Peyer's patch (tissue), 4 donors: ENCODE measurements at regions not wholly inside any gene's neighbourhood (a gene's known extent, or its start where the extent isn't known, plus 50 kb on each side); places are given as distances from the start of the nearest gene placed in this dataset.

Source experiments
- CTCF ChIP-seq, 6 experiments: fragments of 450-650 bp in 4 of 6; fragments of 200-600 bp in 2 of 6; sonication (generic) in 1 of 6; IDR thresholded peaks; one replicate each; pipeline ENCODE4 v1.5.1; 2017 to 2019; ENCODE audit warnings: antibody characterized with exemption in 6 of 6, mild to moderate bottlenecking in 3 of 6, moderate library complexity in 1 of 6
- POLR2A ChIP-seq, 2 donors: fragments of 450-650 bp; IDR thresholded peaks; one replicate each; pipeline ENCODE4 v1.5.1; 2017; ENCODE audit warnings: antibody characterized with exemption in 2 of 2, mild to moderate bottlenecking in 2 of 2, moderate library complexity in 2 of 2

GRCh38 chr12:65660836-65661235 lies 163.4 kb upstream of the HMGA2 start:
- TF ChIP-seq CTCF (IDR thresholded peaks at IDR 0.05) (no peak), POLR2A (IDR thresholded peaks at IDR 0.05) (no peak)
